MM.1S (cell line): ENCODE measurements at regions not wholly inside any gene's neighbourhood (a gene's known extent, or its start where the extent isn't known, plus 50 kb on each side); places are given as distances from the start of the nearest gene placed in this dataset.

Source experiments
- CTCF ChIP-seq: fragments of 300-600 bp; sonication (generic); IDR thresholded peaks from 2 replicates; pipeline ENCODE4 v1.5.1; 2016; ENCODE audit warnings: antibody characterized with exemption, low read length, mixed read lengths
- EZH2 ChIP-seq: fragments of 300-600 bp; sonication (generic); optimal IDR thresholded peaks from 2 replicates; pipeline ENCODE3; 2017; ENCODE audit warnings: low read depth, mild to moderate bottlenecking, antibody characterized with exemption, low read length, mixed read lengths
- EZH2phosphoT487 ChIP-seq: fragments of 300-600 bp; sonication (generic); IDR thresholded peaks from 2 replicates; pipeline ENCODE4 v1.6.1; 2018; ENCODE audit warnings: antibody characterized with exemption, low read length

GRCh38 chr9:20044686-20045085, 255.8 kb upstream of the SLC24A2 start:
- TF ChIP-seq CTCF (no peak), EZH2 (no peak), EZH2phosphoT487 (no peak)
